T-helper 2 cell treated with Interferon-gamma antibody and Interleukin-4, amounts not matched to agents 5 μg/mL and 100 μg/mL, for 36 hours (primary cell): ENCODE measurements at regions not wholly inside any gene's neighbourhood (a gene's known extent, or its start where the extent isn't known, plus 50 kb on each side); places are given as distances from the start of the nearest gene placed in this dataset.

ENCODE experiments used
- DNase-seq: peaks from one replicate; pipeline ENCODE4 v3.0.0; 2021; ENCODE audit warnings: low spot score
- H3K27ac Mint-ChIP-seq: one replicate; pipeline ENCODE4 v1.8.0; 2021; ENCODE audit warnings: mild to moderate bottlenecking, mixed read lengths
- H3K27me3 Mint-ChIP-seq: one replicate; pipeline ENCODE4 v1.8.0; 2021; ENCODE audit warnings: low read depth, mixed read lengths
- H3K36me3 Mint-ChIP-seq: one replicate; pipeline ENCODE4 v1.8.0; 2021; ENCODE audit warnings: low read depth, mixed read lengths
- H3K4me1 Mint-ChIP-seq: one replicate; pipeline ENCODE4 v1.8.0; 2021; ENCODE audit warnings: low read depth, mixed read lengths
- H3K4me3 Mint-ChIP-seq: one replicate; pipeline ENCODE4 v1.8.0; 2022; ENCODE audit warnings: mild to moderate bottlenecking, moderate library complexity, mixed read lengths
- H3K9me3 Mint-ChIP-seq: one replicate; pipeline ENCODE4 v1.8.0; 2021; ENCODE audit warnings: mixed read lengths

DNA sequence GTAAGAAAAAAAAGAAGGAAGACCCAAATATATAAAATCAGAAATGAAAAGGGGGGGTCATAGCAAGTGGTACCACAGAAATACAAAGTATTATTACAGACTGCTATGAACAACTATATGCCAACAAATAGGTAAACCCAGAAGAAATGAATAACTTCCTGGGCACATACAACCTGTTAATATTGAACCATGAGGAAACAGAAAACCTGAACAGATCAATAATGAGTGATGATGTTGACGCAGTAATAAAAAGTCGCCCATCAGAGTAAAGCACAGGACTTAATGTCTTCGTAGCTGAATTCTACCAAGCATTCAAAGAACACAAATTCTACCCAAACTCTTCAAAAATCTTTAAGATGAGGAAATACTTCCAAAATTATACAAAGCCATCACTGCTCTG lies 921.6 kb upstream of the SEMA6D start:
- no peaks in the 10 kb centered on the region for H3K27me3 Mint-ChIP-seq
- DNase-seq, result no peak
- peaks cover 28% of the 10 kb centered on the region for H3K9me3 Mint-ChIP-seq
- no peaks in the 10 kb centered on the region for H3K4me1 Mint-ChIP-seq
- no peak overlapping the region for H3K27ac Mint-ChIP-seq
- no peak overlapping the region for H3K4me3 Mint-ChIP-seq
- no peaks in the 10 kb centered on the region for H3K36me3 Mint-ChIP-seq

DNA sequence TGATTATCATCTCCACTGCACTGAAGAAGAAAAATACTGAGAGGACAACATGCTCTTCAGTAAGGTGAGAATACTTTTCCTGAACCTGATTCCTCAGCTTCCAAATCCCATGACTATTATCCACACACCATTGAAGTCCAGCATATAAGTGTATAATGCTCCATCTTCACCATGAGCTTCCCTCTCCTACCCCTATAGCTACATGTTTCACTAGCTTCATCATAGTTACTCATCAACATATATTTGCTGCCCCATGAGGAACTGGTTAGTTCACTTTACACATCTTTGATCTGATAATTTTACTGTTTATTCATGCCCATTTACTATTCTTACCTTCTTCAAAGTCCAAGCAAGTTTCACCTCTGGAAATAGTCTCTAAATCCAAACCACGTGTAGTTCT lies 908.5 kb upstream of the SEMA6D start:
- H3K4me3 Mint-ChIP-seq, result no peak overlapping the region
- H3K9me3 Mint-ChIP-seq, result peaks cover 30% of the 10 kb centered on the region
- H3K36me3 Mint-ChIP-seq, result no peaks in the 10 kb centered on the region
- no peak for DNase-seq
- H3K27me3 Mint-ChIP-seq, result no peaks in the 10 kb centered on the region
- H3K4me1 Mint-ChIP-seq, result no peaks in the 10 kb centered on the region
- H3K27ac Mint-ChIP-seq, result no peak overlapping the region

DNA sequence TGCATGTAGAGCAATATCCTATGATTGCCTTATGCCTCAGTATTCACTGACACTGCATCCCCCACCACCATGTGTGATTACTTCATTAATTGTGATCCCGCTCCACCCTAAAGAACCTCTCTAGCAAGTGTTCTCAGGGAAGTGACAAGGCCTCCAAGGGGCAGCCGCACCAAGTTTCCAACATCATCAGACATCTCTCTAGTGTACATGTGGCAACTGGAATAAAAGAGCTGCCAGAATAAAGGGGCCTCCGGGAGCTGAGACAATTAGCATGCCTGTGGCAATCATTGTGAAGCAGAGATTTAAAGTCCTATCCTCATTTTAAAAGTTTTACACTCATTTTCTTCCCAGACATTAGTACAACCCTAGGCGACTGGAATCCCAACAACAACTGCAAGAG lies 902.1 kb upstream of the SEMA6D start:
- no peak for DNase-seq
- H3K9me3 Mint-ChIP-seq, result peaks cover 48% of the 10 kb centered on the region
- no peaks in the 10 kb centered on the region for H3K36me3 Mint-ChIP-seq
- no peaks in the 10 kb centered on the region for H3K4me1 Mint-ChIP-seq
- no peaks in the 10 kb centered on the region for H3K27me3 Mint-ChIP-seq
- no peak overlapping the region for H3K27ac Mint-ChIP-seq
- no peak overlapping the region for H3K4me3 Mint-ChIP-seq

DNA sequence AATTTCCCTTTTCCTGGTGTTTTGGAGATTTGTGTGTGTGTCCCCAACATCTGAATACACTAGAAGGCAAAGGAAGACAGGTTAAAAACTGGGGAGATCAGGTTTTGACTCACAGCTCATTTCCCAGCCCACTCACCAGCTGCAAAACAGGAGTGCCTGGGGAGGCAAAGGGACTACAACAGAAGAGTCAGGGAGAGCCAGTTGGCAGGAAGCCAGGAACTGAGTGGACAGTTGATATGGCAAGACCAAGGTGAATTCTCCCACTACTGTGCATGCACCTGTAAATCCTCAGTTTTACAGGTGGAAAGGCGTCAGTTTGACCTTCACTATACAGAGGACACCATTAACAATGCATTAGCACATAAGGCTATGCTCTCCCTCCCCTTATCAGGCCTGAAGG lies 901.5 kb upstream of the SEMA6D start:
- peaks cover 48% of the 10 kb centered on the region for H3K9me3 Mint-ChIP-seq
- no peaks in the 10 kb centered on the region for H3K36me3 Mint-ChIP-seq
- no peaks in the 10 kb centered on the region for H3K27me3 Mint-ChIP-seq
- no peak for DNase-seq
- no peak overlapping the region for H3K27ac Mint-ChIP-seq
- H3K4me1 Mint-ChIP-seq, result no peaks in the 10 kb centered on the region
- H3K4me3 Mint-ChIP-seq, result no peak overlapping the region

DNA sequence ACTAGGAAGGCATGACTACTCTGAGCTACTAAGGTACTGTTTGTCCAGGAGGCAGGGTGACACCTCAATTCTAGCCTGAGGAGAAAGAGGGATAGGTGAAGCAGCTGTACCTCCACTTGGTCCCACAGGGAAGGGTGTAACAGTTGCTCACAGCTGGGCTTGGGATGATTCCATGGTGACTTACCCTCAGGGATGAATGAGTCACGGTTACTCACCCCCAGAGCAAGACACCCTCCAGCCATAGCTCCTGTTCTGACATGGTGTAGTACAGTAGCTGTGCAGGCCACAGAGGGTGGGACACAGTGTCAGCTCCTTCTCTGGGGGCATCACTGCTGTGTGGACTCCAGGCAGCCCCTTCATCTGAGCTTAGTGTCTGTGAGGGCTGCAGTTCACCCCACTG lies 868.6 kb upstream of the SEMA6D start:
- no peaks in the 10 kb centered on the region for H3K4me1 Mint-ChIP-seq
- DNase-seq, result no peak
- H3K4me3 Mint-ChIP-seq, result no peak overlapping the region
- no peak overlapping the region for H3K27ac Mint-ChIP-seq
- no peaks in the 10 kb centered on the region for H3K36me3 Mint-ChIP-seq
- no peaks in the 10 kb centered on the region for H3K27me3 Mint-ChIP-seq
- H3K9me3 Mint-ChIP-seq, result peaks cover 16% of the 10 kb centered on the region

DNA sequence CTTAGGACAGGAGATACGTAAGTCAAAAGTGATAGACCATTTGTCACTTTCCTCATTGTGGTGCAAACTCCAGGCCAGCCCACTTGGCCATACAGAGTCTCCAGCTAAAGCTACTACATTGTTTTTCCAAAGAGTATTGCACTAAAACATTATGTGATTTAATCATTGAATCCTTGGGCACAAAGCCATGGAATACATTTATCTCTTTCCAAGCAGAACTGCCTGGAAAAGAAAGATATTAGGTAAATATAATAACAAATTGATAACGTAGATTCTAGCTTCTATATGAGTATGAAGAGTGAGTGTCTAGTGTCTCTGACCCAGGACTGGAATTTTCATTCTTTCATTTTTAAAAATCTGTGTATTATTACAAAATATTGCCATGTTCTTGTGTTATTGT lies 863.7 kb upstream of the SEMA6D start:
- Mint-ChIP-seq H3K36me3 (no peaks in the 10 kb centered on the region), H3K4me3 (no peak overlapping the region), H3K27ac (no peak overlapping the region), H3K9me3 (peaks cover 25% of the 10 kb centered on the region), H3K27me3 (no peaks in the 10 kb centered on the region), H3K4me1 (no peaks in the 10 kb centered on the region)
- no peak for DNase-seq

DNA sequence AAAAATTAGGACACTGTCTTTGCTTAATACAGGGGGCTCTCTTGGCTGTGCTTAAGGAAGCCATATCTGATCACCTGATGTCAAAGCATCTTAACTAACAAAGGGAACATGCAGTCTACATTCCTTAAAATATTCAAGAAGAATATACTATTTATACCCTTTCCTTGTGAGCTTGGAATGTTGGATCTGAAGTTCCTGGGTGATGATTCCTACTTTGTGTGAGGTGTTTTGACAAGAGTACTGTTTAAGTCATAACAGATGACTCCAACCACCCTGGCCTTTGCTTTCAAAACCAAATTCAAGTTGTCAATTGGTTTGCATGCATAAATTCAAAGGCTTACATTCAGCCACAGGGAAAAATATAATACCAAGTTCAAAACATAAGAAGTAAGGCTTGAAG lies 862.7 kb upstream of the SEMA6D start:
- H3K27ac Mint-ChIP-seq, result no peak overlapping the region
- no peaks in the 10 kb centered on the region for H3K4me1 Mint-ChIP-seq
- peaks cover 23% of the 10 kb centered on the region for H3K9me3 Mint-ChIP-seq
- no peak overlapping the region for H3K4me3 Mint-ChIP-seq
- DNase-seq, result no peak
- no peaks in the 10 kb centered on the region for H3K27me3 Mint-ChIP-seq
- H3K36me3 Mint-ChIP-seq, result no peaks in the 10 kb centered on the region

DNA sequence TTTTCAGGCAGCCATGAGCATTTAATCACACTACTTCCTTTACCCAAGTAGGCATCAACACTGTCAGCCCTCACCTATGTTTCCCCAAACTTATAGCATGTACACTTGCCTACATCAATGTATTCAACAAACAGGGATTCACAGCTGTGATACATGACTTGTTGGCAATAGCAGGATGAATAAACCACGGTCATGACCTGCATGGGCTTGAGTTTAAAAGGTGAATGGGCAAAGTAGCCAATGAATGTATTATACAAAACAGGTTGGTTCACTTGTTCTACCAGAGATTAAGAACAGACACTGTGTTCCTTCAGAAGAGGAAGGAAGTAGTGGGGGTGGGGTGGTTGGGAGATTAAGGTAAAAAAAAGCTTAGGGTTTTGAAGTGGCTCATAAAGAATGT lies 861.9 kb upstream of the SEMA6D start:
- Mint-ChIP-seq H3K4me3 (no peak overlapping the region), H3K27ac (no peak overlapping the region), H3K27me3 (no peaks in the 10 kb centered on the region), H3K36me3 (no peaks in the 10 kb centered on the region), H3K4me1 (no peaks in the 10 kb centered on the region), H3K9me3 (peaks cover 27% of the 10 kb centered on the region)
- DNase-seq, result no peak

DNA sequence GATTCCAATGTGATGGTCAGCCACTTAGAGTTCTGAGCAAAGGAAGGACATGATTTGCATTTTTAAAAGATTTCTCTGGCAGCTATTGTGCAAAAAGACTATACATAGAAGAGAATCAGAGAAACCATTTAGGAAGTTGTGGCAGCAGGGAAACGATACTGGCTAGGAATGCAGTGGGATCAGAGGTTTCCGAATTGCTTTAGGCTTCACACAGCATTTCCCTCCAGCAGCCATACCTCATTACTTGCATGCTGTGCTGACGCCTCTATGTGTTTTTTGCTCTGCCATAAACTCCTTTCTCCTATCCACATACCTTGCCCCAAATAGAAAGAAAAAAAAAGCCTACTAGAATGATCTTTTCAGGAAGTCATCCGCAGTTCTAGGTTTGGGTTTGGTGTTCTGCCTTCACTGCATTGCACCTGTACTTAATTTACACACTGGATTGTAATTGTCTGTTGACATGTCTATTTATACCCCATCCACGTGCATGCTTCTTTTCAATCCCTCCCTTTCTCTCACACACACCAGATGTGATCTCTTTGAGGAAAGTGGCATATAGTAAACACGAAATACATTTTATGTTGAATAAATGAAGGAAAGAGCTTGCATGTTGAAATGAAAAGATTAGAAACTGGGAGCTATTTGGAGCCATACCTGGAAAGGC lies 860.3 kb upstream of the SEMA6D start:
- Mint-ChIP-seq H3K4me1 (no peaks in the 10 kb centered on the region), H3K9me3 (peaks cover 36% of the 10 kb centered on the region), H3K27ac (no peak overlapping the region), H3K36me3 (no peaks in the 10 kb centered on the region), H3K4me3 (no peak overlapping the region), H3K27me3 (no peaks in the 10 kb centered on the region)
- no peak for DNase-seq

DNA sequence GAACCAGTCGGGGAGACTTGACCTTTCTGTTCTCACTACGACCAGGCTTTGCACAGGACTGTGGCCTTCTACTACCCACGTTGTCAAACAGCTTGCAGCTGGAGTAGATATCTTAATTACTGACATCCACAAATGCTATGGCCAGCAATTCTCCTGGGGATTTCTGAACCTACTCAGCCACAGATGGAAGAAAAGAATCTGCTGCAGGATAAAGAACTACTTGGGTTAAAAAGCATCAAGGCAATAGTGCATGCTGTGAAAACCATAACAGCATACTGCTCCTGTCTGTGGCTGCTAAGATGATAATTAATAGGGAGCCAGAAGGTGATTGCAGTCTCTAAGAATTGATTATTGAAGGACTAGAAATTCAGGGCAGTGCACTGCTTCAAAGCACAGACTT lies 859.2 kb upstream of the SEMA6D start:
- Mint-ChIP-seq H3K27ac (no peak overlapping the region), H3K4me1 (no peaks in the 10 kb centered on the region), H3K36me3 (no peaks in the 10 kb centered on the region), H3K4me3 (no peak overlapping the region), H3K9me3 (peaks cover 48% of the 10 kb centered on the region), H3K27me3 (no peaks in the 10 kb centered on the region)
- DNase-seq, result no peak

DNA sequence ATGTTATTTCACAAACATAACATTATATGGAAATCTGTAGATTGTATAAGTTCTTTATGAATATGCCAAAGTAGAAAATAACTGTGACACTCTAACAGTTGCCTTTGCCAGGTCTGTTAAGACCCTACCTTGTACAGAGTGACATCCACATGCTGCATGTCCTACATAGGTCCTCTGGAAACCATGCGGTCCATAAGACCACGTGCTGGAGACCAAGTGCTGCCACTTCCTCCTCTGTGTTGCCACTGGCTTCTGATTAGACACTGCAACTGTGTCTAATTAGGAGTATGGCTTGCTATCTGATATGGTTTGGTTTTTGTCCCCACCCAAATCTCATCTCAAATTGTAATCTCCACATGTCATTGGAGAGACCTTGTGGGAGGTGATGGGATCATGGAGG lies 855.5 kb upstream of the SEMA6D start:
- Mint-ChIP-seq H3K4me3 (no peak overlapping the region), H3K4me1 (no peaks in the 10 kb centered on the region), H3K27ac (no peak overlapping the region), H3K36me3 (no peaks in the 10 kb centered on the region), H3K27me3 (no peaks in the 10 kb centered on the region), H3K9me3 (peaks cover 44% of the 10 kb centered on the region)
- no peak for DNase-seq

DNA sequence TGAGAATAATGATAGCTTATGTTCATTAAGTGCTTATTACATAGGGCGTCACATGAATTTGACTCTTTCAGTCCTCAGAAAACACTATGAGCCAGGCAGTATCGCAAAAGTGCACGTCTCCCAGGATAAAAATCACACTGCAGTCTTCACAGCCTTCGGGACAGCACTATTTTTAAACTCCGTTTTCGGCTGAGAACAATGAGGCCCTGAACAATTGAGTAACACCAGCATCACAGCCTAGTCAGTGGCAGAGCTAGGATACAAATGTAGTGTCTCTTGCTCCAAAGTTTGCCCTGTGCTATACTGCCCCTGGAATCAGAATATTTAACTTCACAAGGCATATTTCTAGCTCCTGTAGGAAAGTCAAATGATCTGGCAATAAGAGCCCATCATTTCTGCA lies 852.1 kb upstream of the SEMA6D start:
- Mint-ChIP-seq H3K4me1 (no peaks in the 10 kb centered on the region), H3K36me3 (no peaks in the 10 kb centered on the region), H3K4me3 (no peak overlapping the region), H3K9me3 (peaks cover 37% of the 10 kb centered on the region), H3K27ac (no peak overlapping the region), H3K27me3 (no peaks in the 10 kb centered on the region)
- DNase-seq, result no peak

DNA sequence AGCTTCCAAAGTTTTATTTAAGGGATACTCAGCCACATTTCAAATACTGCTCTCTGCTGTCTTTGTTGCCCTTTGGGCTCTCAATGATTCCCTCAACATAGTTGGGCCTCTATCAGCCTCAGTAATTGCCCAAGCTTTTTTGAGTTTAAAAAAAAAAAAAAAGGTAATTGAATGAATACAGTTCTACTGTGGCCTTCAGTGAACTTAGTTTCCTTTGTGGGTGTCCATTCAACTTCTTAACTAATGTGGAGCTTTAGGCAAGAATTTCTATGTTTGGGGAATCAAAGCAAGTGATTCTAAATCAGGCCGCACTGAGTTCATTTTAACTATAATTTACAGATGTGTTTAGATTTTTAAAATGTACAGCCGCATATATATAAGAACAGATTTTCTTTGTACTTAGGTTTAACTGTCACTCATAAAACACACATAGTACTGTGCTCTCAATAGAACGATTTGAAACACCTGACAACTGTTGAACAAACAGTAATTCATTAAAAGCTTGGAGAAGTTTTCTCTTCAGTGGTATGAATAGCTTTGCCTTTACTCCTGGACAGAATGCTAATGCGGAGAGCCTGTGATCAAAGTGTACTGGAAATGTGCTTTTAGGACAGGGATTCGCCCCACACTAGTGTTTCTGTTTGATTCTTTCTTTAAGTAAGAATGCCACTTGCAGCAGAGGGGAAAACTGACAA lies 844.9 kb upstream of the SEMA6D start:
- no peaks in the 10 kb centered on the region for H3K4me1 Mint-ChIP-seq
- no peak overlapping the region for H3K27ac Mint-ChIP-seq
- peaks cover 6% of the 10 kb centered on the region for H3K9me3 Mint-ChIP-seq
- no peak for DNase-seq
- H3K4me3 Mint-ChIP-seq, result no peak overlapping the region
- no peaks in the 10 kb centered on the region for H3K36me3 Mint-ChIP-seq
- no peaks in the 10 kb centered on the region for H3K27me3 Mint-ChIP-seq

DNA sequence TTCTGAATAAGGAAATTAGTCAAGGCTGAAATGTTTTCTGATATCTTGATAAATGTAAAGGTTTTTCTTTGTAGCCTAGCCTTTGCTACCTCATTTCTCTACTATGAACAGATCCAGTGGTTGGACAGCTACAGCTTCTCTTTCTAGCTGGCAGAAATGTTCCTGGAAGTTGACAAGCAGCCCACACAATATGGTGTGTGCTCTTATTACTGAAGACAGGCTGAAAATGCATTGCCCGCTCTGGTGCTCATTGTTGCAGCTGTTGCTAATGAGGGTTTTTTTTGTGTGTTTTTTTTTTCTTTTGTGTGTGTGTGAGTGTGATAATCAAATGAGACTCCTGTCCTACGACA lies 844.3 kb upstream of the SEMA6D start:
- no peaks in the 10 kb centered on the region for H3K4me1 Mint-ChIP-seq
- peaks cover 4% of the 10 kb centered on the region for H3K9me3 Mint-ChIP-seq
- no peak overlapping the region for H3K4me3 Mint-ChIP-seq
- no peaks in the 10 kb centered on the region for H3K36me3 Mint-ChIP-seq
- no peak for DNase-seq
- no peak overlapping the region for H3K27ac Mint-ChIP-seq
- no peaks in the 10 kb centered on the region for H3K27me3 Mint-ChIP-seq
